ENCODE measurements at regions not wholly inside any gene's neighbourhood (a gene's known extent, or its start where the extent isn't known, plus 50 kb on each side); places are given as distances from the start of the nearest gene placed in this dataset.

- Histone ChIP-seq H3K36me3 (no peaks in the 10 kb centered on the region), H3K27me3 (no peaks in the 10 kb centered on the region), H3K27ac (no peak overlapping the region), H3K4me1 (no peaks in the 10 kb centered on the region), H3K9me3 (no peaks in the 10 kb centered on the region), H3K4me3 (no peak overlapping the region)
- no peak for DNase-seq (ENCODE audit: low spot score)
- TF ChIP-seq, protein P1, sequence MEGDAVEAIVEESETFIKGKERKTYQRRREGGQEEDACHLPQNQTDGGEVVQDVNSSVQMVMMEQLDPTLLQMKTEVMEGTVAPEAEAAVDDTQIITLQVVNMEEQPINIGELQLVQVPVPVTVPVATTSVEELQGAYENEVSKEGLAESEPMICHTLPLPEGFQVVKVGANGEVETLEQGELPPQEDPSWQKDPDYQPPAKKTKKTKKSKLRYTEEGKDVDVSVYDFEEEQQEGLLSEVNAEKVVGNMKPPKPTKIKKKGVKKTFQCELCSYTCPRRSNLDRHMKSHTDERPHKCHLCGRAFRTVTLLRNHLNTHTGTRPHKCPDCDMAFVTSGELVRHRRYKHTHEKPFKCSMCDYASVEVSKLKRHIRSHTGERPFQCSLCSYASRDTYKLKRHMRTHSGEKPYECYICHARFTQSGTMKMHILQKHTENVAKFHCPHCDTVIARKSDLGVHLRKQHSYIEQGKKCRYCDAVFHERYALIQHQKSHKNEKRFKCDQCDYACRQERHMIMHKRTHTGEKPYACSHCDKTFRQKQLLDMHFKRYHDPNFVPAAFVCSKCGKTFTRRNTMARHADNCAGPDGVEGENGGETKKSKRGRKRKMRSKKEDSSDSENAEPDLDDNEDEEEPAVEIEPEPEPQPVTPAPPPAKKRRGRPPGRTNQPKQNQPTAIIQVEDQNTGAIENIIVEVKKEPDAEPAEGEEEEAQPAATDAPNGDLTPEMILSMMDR (IDR thresholded peaks at IDR 0.05): no peak
These were observed 67.8 kb upstream of the INCENP start for GRCh38 chr11:62055970-62056369.

- TF ChIP-seq, protein P1 (IDR thresholded peaks at IDR 0.05): peak in 1 of 2 donors; percentile 53
- Histone ChIP-seq H3K27me3 (no peaks in the 10 kb centered on the region), H3K4me1 (no peaks in the 10 kb centered on the region), H3K9me3 (no peaks in the 10 kb centered on the region), H3K4me3 (no peak overlapping the region), H3K36me3 (no peaks in the 10 kb centered on the region), H3K27ac (no peak overlapping the region)
- DNase-seq (ENCODE audit: low spot score): no peak
These were observed 69.2 kb upstream of the INCENP start for GRCh38 chr11:62054484-62055121.

DNA sequence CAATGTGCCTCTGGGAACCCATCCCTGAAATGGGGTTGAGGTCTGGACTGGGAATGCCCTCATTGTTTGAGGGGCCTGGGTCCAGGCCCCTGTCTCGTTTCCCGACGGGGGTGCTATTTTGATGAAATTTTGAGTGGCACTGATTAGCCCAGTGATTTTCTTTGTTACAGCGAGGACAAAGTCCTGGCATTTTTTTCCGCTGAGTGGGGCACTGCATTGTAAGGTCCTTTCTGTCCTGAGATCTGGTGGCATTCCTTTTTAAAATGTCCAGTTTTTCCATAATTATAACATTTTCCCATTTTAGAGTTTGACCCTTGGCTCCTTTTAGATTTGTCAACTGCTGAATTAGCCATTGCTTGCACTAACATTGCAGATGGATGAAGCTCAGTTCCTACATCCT is 69.7 kb upstream of the INCENP start:
- no peak overlapping the region for H3K4me3 ChIP-seq
- TF ChIP-seq, protein P1 (IDR thresholded peaks at IDR 0.05): no peak
- H3K27ac ChIP-seq: no peak overlapping the region
- DNase-seq (ENCODE audit: low spot score): no peak
- H3K27me3 ChIP-seq: no peaks in the 10 kb centered on the region
- no peaks in the 10 kb centered on the region for H3K36me3 ChIP-seq
- H3K9me3 ChIP-seq: no peaks in the 10 kb centered on the region
- H3K4me1 ChIP-seq: no peaks in the 10 kb centered on the region

DNA sequence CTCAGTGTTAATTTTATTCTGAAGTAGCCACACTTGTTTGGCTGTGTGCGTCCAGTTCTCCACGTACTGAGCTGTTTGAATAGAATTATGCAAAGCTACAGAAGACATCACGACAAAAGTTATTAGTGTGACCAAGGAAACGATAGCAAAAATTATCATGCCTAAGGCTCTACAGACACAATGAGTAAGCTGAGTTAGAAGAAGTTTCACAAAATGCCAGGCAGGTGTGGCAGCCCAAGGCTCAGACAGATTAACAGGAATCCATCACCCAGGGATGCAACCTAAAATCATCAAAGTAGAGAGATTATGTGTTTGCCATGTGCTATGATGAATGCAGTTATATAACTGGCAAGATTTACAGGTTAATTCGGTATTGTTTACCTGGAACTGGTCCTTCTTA is 73.1 kb upstream of the INCENP start:
- H3K27ac ChIP-seq: no peak overlapping the region
- no peaks in the 10 kb centered on the region for H3K27me3 ChIP-seq
- no peaks in the 10 kb centered on the region for H3K9me3 ChIP-seq
- H3K4me1 ChIP-seq: peaks cover 0 to 5% of the 10 kb centered on the region in 2 donors
- no peak overlapping the region for H3K4me3 ChIP-seq
- TF ChIP-seq, protein P1 (IDR thresholded peaks at IDR 0.05): no peak
- no peak for DNase-seq (ENCODE audit: low spot score)
- no peaks in the 10 kb centered on the region for H3K36me3 ChIP-seq

- Histone ChIP-seq H3K4me1 (peaks cover 0 to 5% of the 10 kb centered on the region in 2 donors), H3K27me3 (no peaks in the 10 kb centered on the region), H3K4me3 (no peak overlapping the region), H3K36me3 (no peaks in the 10 kb centered on the region), H3K27ac (no peak overlapping the region), H3K9me3 (no peaks in the 10 kb centered on the region)
- no peak for DNase-seq (ENCODE audit: low spot score)
- TF ChIP-seq, protein P1 (IDR thresholded peaks at IDR 0.05): no peak
These were observed 75.7 kb upstream of the INCENP start for GRCh38 chr11:62048100-62048499.

DNA sequence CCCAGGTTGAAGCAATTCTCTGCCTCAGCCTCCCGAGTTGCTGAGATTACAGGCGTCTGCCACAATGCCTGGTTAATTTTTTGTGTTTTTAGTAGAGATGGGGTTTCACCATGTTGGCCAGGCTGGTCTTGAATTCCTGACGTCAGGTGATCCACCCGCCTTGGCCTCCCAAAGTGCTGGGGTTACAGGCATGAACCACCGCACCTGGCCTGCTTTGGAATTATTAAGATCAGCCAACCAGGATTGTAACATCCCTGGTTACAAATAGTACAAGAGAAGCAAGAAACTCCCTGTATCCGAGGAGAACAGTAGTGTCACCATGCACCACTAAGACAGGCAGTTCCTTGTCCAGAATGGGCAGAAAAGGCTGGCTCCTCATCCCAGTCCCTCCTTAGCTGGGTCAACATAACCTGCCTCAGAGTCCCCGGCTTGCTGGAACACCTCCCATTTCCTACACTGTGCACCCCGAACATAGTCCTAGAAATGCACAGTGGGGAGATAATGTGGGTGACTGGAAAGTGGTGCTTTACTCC is 77.2 kb upstream of the INCENP start:
- no peak for DNase-seq (ENCODE audit: low spot score)
- TF ChIP-seq, protein P1 (IDR thresholded peaks at IDR 0.05): no peak
- Histone ChIP-seq H3K36me3 (no peaks in the 10 kb centered on the region), H3K27me3 (no peaks in the 10 kb centered on the region), H3K4me3 (no peak overlapping the region), H3K27ac (no peak overlapping the region), H3K4me1 (peaks cover 0 to 5% of the 10 kb centered on the region in 2 donors), H3K9me3 (no peaks in the 10 kb centered on the region)

Measured in right atrium auricular region (tissue), 2 donors.